ENCODE measurements at regions not wholly inside any gene's neighbourhood (a gene's known extent, or its start where the extent isn't known, plus 50 kb on each side); places are given as distances from the start of the nearest gene placed in this dataset.

DNA sequence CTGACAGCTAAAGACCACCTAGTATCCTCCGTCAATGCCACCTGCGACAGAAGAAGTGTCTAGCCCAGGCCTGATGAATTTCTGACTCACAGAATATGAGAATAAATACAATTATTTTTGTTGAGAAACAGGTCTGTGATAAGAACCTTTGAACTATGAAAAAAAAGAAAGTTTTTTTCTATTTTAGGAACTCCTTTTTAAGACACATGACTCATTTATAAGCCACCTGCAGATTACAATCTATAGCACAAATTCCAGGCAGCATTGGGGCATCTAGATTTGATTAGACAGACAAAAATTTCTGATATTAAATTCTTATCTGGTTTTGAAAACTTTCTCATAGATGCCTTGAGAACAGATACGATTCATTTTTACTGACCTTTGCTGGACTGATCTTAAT is 256.7 kb upstream of the LYZL1 start:
- Histone ChIP-seq H2AFZ (ENCODE audit: low read length) (no peak overlapping the region), H3K27me3 (ENCODE audit: low read length) (no peaks in the 10 kb centered on the region), H3K4me2 (ENCODE audit: low read depth, low read length, poor library complexity, severe bottlenecking) (no peak overlapping the region)

DNA sequence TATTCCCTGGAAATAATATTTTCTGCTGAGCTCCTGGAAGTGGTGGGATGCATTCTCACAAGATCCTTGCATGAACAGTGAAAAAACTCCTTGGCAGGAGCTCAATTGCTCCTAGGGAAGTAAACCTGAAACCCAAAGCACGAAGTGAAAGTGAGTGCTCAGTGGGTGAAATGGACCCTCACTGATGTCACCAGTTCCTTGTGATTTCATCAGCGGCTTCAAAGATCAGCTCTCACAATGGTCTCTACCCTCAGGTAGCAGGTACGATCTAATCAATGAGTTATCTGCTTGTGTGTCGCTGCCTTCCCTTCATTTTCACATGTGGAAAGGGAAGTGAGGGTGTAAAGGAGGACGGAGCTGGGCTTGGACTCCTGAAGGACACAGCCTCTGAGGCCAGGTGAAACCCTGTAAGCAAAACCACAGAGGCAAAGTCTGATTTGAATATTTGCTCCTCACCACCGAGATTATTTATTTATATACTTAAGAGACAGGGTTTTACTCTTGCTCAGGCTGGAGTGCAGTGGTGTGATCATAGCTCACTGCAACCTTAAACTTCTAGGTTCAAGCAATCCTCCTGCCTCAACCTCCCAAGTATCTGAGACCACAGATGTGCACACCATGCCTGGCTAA is 255.4 kb upstream of the LYZL1 start:
- Histone ChIP-seq H4K20me1 (ENCODE audit: insufficient read depth, low read depth, low read length) (no peaks in the 10 kb centered on the region), H3K27me3 (ENCODE audit: low read length) (no peaks in the 10 kb centered on the region), H3K4me2 (ENCODE audit: low read depth, low read length, poor library complexity, severe bottlenecking) (peak overlapping the region; percentile 15), H3K9me3 (ENCODE audit: low read length) (no peaks in the 10 kb centered on the region), H3K4me1 (ENCODE audit: low read length) (no peaks in the 10 kb centered on the region), H3K36me3 (ENCODE audit: insufficient read depth, low read length) (no peaks in the 10 kb centered on the region), H3K9me2 (replicated peaks; ENCODE audit: insufficient read depth, low read length) (no peaks in the 10 kb centered on the region), H3K4me3 (ENCODE audit: low read length) (no peak overlapping the region), H3K9ac (ENCODE audit: low read length) (no peak overlapping the region), H2AFZ (ENCODE audit: low read length) (no peak overlapping the region), H3K27ac (ENCODE audit: low read length) (no peak overlapping the region), H3K79me2 (ENCODE audit: low read length) (no peaks in the 10 kb centered on the region)
- no peak for DNase-seq

More for the DNA sequence above, 256.7 kb upstream of the LYZL1 start:
- H3K4me3 ChIP-seq (ENCODE audit: low read length), result no peak overlapping the region
- H3K79me2 ChIP-seq (ENCODE audit: low read length), result no peaks in the 10 kb centered on the region
- H3K27ac ChIP-seq (ENCODE audit: low read length), result no peak overlapping the region
- no peaks in the 10 kb centered on the region for H3K36me3 ChIP-seq (ENCODE audit: insufficient read depth, low read length)
- no peaks in the 10 kb centered on the region for H3K9me2 ChIP-seq (replicated peaks; ENCODE audit: insufficient read depth, low read length)
- no peak overlapping the region for H3K9ac ChIP-seq (ENCODE audit: low read length)
- H4K20me1 ChIP-seq (ENCODE audit: insufficient read depth, low read depth, low read length), result no peaks in the 10 kb centered on the region
- H3K4me1 ChIP-seq (ENCODE audit: low read length), result no peaks in the 10 kb centered on the region
- DNase-seq, result no peak
- H3K9me3 ChIP-seq (ENCODE audit: low read length), result no peaks in the 10 kb centered on the region

- Histone ChIP-seq H3K9me3 (ENCODE audit: low read length) (no peaks in the 10 kb centered on the region), H2AFZ (ENCODE audit: low read length) (no peak overlapping the region), H3K36me3 (ENCODE audit: insufficient read depth, low read length) (no peaks in the 10 kb centered on the region), H3K4me2 (ENCODE audit: low read depth, low read length, poor library complexity, severe bottlenecking) (no peak overlapping the region), H3K4me3 (ENCODE audit: low read length) (no peak overlapping the region), H3K9ac (ENCODE audit: low read length) (no peak overlapping the region), H3K27me3 (ENCODE audit: low read length) (no peaks in the 10 kb centered on the region), H4K20me1 (ENCODE audit: insufficient read depth, low read depth, low read length) (no peaks in the 10 kb centered on the region), H3K79me2 (ENCODE audit: low read length) (no peaks in the 10 kb centered on the region), H3K27ac (ENCODE audit: low read length) (no peak overlapping the region), H3K4me1 (ENCODE audit: low read length) (no peaks in the 10 kb centered on the region), H3K9me2 (replicated peaks; ENCODE audit: insufficient read depth, low read length) (no peaks in the 10 kb centered on the region)
- no peak for DNase-seq
These were observed 254.3 kb upstream of the LYZL1 start for GRCh38 chr10:29034592-29034991.

DNA sequence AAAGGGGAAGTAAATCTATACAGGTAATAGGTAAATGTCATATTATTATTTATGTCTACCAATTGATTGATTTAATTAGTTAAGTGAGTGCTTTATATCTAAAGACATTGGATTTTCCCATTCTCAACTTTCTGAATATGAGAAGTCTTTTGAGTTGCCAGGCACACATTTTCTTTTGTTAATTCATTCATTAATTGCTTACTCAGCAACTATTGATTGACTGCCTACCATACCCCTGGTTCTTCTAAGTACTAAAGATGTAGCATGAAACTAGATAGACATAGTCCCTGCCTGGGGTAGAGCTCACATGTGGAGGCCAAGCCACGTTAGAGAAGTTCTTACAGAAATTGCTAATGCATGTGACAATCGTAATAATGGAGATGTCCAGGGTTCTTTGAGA is 253.1 kb upstream of the LYZL1 start:
- Histone ChIP-seq H3K9me2 (replicated peaks; ENCODE audit: insufficient read depth, low read length) (no peaks in the 10 kb centered on the region), H2AFZ (ENCODE audit: low read length) (no peak overlapping the region), H3K27ac (ENCODE audit: low read length) (no peak overlapping the region), H3K9me3 (ENCODE audit: low read length) (no peaks in the 10 kb centered on the region), H3K4me3 (ENCODE audit: low read length) (no peak overlapping the region), H4K20me1 (ENCODE audit: insufficient read depth, low read depth, low read length) (no peaks in the 10 kb centered on the region), H3K79me2 (ENCODE audit: low read length) (no peaks in the 10 kb centered on the region), H3K4me1 (ENCODE audit: low read length) (no peaks in the 10 kb centered on the region), H3K27me3 (ENCODE audit: low read length) (no peaks in the 10 kb centered on the region), H3K4me2 (ENCODE audit: low read depth, low read length, poor library complexity, severe bottlenecking) (no peak overlapping the region), H3K9ac (ENCODE audit: low read length) (no peak overlapping the region), H3K36me3 (ENCODE audit: insufficient read depth, low read length) (no peaks in the 10 kb centered on the region)
- DNase-seq, result no peak

DNA sequence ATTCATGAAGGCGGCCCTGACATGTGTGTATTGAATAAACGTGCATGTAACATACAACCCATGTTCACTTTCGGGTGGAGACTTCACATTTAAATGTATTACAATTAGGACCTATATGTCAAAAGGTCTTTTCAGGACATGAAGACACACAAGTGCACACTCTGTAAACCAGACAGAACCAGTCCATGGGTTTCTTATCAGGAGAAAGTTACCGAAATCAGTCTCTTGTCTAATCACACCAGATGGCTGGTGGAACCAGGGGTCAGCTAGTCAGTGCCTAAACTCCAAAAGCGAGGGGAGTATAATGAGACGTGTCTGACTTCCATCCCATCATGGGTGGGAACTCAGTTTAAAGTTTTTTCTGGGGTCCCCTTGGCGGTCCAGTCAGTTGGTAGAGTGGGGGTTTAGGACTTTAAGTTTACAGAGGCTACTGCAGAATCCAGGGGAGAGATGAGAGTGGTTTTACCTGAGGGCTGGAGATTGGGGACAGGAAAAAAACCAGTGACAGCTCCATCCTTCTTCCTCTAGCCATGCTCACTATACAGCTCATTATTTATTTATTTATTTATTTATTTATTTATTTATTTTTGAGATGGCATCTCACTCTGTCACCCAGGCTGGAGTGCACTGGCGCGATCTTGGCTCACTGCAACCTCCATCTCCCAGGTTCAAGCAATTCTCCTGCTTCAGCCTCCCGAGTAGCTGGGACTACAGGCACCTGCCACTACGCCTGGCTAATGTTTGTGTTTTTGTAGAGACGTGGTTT is 251.3 kb upstream of the LYZL1 start:
- no peak overlapping the region for H3K4me3 ChIP-seq (ENCODE audit: low read length)
- no peak for DNase-seq
- H3K79me2 ChIP-seq (ENCODE audit: low read length), result no peaks in the 10 kb centered on the region
- no peak overlapping the region for H2AFZ ChIP-seq (ENCODE audit: low read length)
- H3K9me3 ChIP-seq (ENCODE audit: low read length), result no peaks in the 10 kb centered on the region
- no peak overlapping the region for H3K9ac ChIP-seq (ENCODE audit: low read length)
- no peaks in the 10 kb centered on the region for H4K20me1 ChIP-seq (ENCODE audit: insufficient read depth, low read depth, low read length)
- H3K36me3 ChIP-seq (ENCODE audit: insufficient read depth, low read length), result no peaks in the 10 kb centered on the region
- no peak overlapping the region for H3K27ac ChIP-seq (ENCODE audit: low read length)
- H3K4me2 ChIP-seq (ENCODE audit: low read depth, low read length, poor library complexity, severe bottlenecking), result no peak overlapping the region
- no peaks in the 10 kb centered on the region for H3K4me1 ChIP-seq (ENCODE audit: low read length)
- no peaks in the 10 kb centered on the region for H3K9me2 ChIP-seq (replicated peaks; ENCODE audit: insufficient read depth, low read length)
- no peaks in the 10 kb centered on the region for H3K27me3 ChIP-seq (ENCODE audit: low read length)

DNA sequence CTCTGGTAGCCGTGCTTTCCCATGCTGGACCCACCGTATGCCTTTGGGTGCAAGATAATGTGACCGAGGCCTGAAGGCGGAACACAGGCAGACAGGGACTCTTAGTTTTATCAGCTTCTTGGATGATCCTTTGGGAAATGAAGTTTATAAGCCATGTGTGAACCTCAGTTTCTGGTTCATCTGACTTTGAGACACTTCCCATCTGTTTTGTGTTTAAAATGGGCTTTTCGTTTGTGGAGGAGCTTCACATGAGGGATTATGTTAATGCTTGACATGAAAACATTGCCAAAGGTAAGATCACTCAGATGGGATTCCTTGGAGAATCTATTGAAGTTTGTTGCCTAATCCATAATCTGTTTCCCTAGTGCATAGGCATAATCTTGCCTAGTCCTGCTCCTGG is 249.8 kb upstream of the LYZL1 start:
- Histone ChIP-seq H3K9me3 (ENCODE audit: low read length) (no peaks in the 10 kb centered on the region), H3K79me2 (ENCODE audit: low read length) (no peaks in the 10 kb centered on the region), H4K20me1 (ENCODE audit: insufficient read depth, low read depth, low read length) (no peaks in the 10 kb centered on the region), H3K36me3 (ENCODE audit: insufficient read depth, low read length) (no peaks in the 10 kb centered on the region), H3K4me2 (ENCODE audit: low read depth, low read length, poor library complexity, severe bottlenecking) (no peak overlapping the region), H3K27me3 (ENCODE audit: low read length) (no peaks in the 10 kb centered on the region), H3K4me3 (ENCODE audit: low read length) (no peak overlapping the region), H3K9ac (ENCODE audit: low read length) (no peak overlapping the region), H3K27ac (ENCODE audit: low read length) (no peak overlapping the region), H3K9me2 (replicated peaks; ENCODE audit: insufficient read depth, low read length) (no peaks in the 10 kb centered on the region), H3K4me1 (ENCODE audit: low read length) (no peaks in the 10 kb centered on the region), H2AFZ (ENCODE audit: low read length) (no peak overlapping the region)
- DNase-seq, result no peak

- no peak overlapping the region for H2AFZ ChIP-seq (ENCODE audit: low read length)
- H3K4me3 ChIP-seq (ENCODE audit: low read length), result no peak overlapping the region
- H4K20me1 ChIP-seq (ENCODE audit: insufficient read depth, low read depth, low read length), result no peaks in the 10 kb centered on the region
- H3K79me2 ChIP-seq (ENCODE audit: low read length), result no peaks in the 10 kb centered on the region
- no peak overlapping the region for H3K4me2 ChIP-seq (ENCODE audit: low read depth, low read length, poor library complexity, severe bottlenecking)
- H3K27me3 ChIP-seq (ENCODE audit: low read length), result no peaks in the 10 kb centered on the region
- no peaks in the 10 kb centered on the region for H3K36me3 ChIP-seq (ENCODE audit: insufficient read depth, low read length)
- H3K9me3 ChIP-seq (ENCODE audit: low read length), result no peaks in the 10 kb centered on the region
- no peak overlapping the region for H3K9ac ChIP-seq (ENCODE audit: low read length)
- H3K9me2 ChIP-seq (replicated peaks; ENCODE audit: insufficient read depth, low read length), result no peaks in the 10 kb centered on the region
- no peak overlapping the region for H3K27ac ChIP-seq (ENCODE audit: low read length)
- no peak for DNase-seq
- H3K4me1 ChIP-seq (ENCODE audit: low read length), result no peaks in the 10 kb centered on the region
These were observed 249.1 kb upstream of the LYZL1 start for GRCh38 chr10:29039677-29040189.

DNA sequence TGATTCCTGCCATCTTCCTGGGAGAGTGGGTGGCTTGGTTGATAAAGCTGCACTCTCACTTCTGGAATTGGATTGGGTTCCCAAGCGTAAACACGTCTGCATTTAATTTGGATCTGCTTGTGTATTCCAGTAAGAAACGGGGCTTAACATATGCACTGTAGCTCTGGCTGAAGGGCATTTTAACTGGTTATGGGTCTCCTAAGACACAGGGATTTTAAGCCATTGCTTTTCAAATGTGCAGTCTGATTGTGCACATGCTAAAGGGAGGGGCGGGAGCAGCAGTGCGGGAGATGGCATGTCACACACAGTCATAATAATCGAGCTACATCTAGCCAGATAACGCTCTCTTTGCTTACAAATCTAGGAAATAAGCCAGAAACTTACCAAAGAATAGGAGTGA is 247.3 kb upstream of the LYZL1 start:
- no peak overlapping the region for H3K4me2 ChIP-seq (ENCODE audit: low read depth, low read length, poor library complexity, severe bottlenecking)
- H3K36me3 ChIP-seq (ENCODE audit: insufficient read depth, low read length), result no peaks in the 10 kb centered on the region
- DNase-seq, result no peak
- no peaks in the 10 kb centered on the region for H3K9me3 ChIP-seq (ENCODE audit: low read length)
- no peaks in the 10 kb centered on the region for H4K20me1 ChIP-seq (ENCODE audit: insufficient read depth, low read depth, low read length)
- H3K27me3 ChIP-seq (ENCODE audit: low read length), result no peaks in the 10 kb centered on the region
- H3K9me2 ChIP-seq (replicated peaks; ENCODE audit: insufficient read depth, low read length), result no peaks in the 10 kb centered on the region
- no peak overlapping the region for H3K9ac ChIP-seq (ENCODE audit: low read length)
- H3K4me1 ChIP-seq (ENCODE audit: low read length), result no peaks in the 10 kb centered on the region
- no peak overlapping the region for H2AFZ ChIP-seq (ENCODE audit: low read length)
- H3K79me2 ChIP-seq (ENCODE audit: low read length), result no peaks in the 10 kb centered on the region
- no peak overlapping the region for H3K4me3 ChIP-seq (ENCODE audit: low read length)
- no peak overlapping the region for H3K27ac ChIP-seq (ENCODE audit: low read length)

Measured in Karpas-422 (cell line).